Dermis microvascular lymphatic vessel endothelial cell (primary cell): ENCODE measurements at regions not wholly inside any gene's neighbourhood (a gene's known extent, or its start where the extent isn't known, plus 50 kb on each side); places are given as distances from the start of the nearest gene placed in this dataset.

Experiments
- DNase-seq, 2 donors: peaks; one replicate each; pipeline versions ENCODE4 v3.0.0 to v3.0.0-alpha.2; 2010; ENCODE audit warnings: low read depth in 2 of 2

GRCh38 chr2:212618636-212619035, 80.0 kb upstream of the ERBB4 start:
- DNase-seq: no peak

- no peak for DNase-seq
Measured at GRCh38 chr2:212610872-212611425, 72.3 kb upstream of the ERBB4 start.

- DNase-seq: no peak
Measured at GRCh38 chr2:212609479-212609878, 70.9 kb upstream of the ERBB4 start.

- DNase-seq: no peak
Measured at GRCh38 chr2:212607080-212607479, 68.5 kb upstream of the ERBB4 start.

- DNase-seq: no peak
Measured at GRCh38 chr2:212606232-212606631, 67.6 kb upstream of the ERBB4 start.

GRCh38 chr2:212596688-212597087, 58.1 kb upstream of the ERBB4 start:
- no peak for DNase-seq

GRCh38 chr2:212596276-212596675, 57.7 kb upstream of the ERBB4 start:
- DNase-seq: no peak

- peak in 1 of 2 donors; percentile 1 for DNase-seq
Measured at GRCh38 chr2:212595036-212595654, 56.5 kb upstream of the ERBB4 start.

- no peak for DNase-seq
Measured at GRCh38 chr2:212592695-212593094, 54.1 kb upstream of the ERBB4 start.
